HG03108 (cell line): ENCODE measurements at regions not wholly inside any gene's neighbourhood (a gene's known extent, or its start where the extent isn't known, plus 50 kb on each side); places are given as distances from the start of the nearest gene placed in this dataset.

Experiments used
- ATAC-seq: cut with Tn5 transposase; IDR thresholded peaks from one replicate; pipeline ENCODE4 v1.9.1; 2021; ENCODE audit warnings: moderate library complexity; ENCODE audit not compliant: unreplicated experiment

DNA sequence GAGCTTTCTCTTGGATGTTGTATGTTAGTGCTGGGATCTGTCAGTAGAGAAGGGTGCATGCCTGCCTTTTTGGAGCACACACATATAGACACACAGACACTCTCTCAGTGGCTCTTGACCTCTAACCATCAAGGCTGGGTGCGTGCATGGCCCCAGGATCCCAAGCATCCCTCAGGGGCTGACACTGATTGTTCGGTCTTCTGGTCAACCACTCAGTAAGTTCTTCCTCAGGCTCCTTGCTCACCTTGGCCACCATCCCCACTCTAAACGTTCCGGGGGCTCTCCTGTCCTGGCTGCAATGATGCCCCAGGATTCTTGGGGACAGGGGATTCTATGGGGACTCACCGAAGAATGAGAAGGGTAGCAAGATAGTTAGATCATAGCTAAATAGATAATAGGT, 179.6 kb downstream of the SHOX start:
- ATAC-seq, result no peak

GRCh38 chrX:809081-809480, 178.5 kb downstream of the SHOX start:
- ATAC-seq, result no peak

DNA sequence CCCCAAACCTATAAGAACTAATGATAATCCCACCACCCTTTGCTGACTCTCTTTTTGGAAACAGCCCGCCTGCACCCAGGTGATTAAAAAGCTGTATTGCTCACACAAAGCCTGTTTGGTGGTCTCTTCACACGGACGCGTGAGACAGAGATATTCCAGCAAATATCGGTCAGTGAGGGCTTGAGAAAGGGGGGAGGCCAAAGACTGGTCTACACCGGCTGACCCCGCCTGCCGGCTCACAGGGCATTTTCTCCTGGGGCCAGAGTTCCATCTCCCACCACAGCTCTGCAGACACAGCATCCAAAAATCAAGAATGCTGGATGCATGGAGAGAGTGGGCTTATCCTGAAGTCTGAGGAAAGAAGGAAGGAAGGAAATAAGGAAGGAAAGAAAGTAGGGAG, 176.0 kb downstream of the SHOX start:
- no peak for ATAC-seq

DNA sequence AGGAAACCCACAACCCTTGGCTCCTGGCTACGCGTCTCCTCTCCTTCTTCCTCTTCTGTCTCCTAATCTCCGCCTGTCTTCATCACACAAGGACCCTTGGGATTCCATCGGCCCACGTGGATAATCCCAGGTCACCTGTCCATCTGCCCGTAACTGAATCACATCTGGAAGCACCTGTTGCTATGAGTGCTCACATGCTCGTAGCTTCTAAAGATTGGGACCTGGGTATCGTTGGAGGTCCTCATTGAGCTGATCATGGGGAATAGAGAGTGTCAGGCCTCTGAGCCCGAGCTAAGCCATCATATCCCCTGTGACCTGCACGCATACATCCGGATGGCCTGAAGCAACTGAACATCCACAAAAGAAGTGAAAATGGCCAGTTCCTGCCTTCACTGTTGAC, 175.4 kb downstream of the SHOX start:
- no peak for ATAC-seq

DNA sequence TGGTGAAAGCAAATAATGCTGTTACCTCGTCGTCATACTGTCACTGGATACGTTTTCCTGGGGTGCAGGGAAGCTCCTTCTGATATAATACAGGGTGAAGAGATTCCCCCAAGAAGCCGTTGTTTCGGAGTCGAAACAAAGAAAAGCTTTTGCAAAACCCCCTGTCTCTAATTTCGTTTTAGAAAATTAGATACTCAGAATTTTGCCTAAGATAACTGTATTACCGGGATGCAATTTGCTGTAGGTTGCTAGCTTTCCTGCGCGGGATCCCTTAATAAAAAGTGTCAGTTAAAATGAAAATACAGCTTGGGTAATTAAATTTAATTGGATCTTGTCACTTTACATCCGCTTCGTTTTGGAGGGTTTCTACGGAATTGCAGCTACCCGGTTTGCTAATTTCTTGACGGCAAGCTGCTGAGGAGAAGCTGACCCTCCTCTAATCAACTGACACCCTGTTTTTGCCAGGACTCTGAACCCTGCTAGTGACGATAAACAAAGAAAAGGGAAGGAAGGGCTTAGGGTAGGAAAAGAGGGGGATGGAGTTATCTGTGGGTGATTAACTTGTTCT, 174.6 kb downstream of the SHOX start:
- ATAC-seq, result no peak

DNA sequence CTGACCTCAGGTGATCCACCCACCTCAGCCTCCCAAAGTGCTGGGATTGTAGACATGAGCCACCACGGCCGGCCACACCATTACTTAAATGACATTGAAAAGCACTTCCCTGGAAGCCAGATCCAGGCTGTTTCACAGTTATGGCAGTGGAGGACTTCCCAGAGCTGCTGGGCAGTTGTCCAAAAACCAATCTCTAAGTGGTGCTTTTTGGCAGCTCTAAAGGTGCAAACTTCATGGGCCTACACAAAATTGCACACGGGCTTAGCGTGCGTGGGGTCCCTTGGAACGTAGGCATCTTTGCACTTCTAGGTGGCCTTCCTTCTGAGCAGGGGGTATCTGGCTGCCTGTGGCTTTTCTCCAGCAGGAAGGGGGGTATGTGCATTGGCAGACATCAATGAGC, 172.3 kb downstream of the SHOX start:
- no peak for ATAC-seq

- ATAC-seq, result no peak
These were observed 169.2 kb downstream of the SHOX start for GRCh38 chrX:799808-800207.

DNA sequence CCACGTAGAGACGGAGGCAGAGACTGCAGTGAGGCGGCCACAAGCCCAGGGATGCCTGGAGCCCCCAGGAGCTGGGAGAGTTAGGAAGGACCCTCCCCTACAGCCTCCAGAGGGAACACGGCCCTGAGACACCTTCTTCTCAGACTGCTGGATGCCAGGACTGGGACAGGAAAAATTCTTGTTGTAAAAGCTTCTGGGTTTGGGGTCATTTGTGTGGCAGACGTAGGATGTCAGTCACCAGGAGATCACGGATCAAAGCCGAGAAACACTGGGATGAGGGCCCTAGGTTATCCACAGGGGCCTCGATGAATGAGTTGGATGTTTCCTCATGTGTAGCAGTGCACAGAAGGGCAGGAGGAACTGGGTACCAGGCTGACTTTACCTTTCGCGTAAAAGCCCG, 163.7 kb downstream of the SHOX start:
- ATAC-seq, result no peak

DNA sequence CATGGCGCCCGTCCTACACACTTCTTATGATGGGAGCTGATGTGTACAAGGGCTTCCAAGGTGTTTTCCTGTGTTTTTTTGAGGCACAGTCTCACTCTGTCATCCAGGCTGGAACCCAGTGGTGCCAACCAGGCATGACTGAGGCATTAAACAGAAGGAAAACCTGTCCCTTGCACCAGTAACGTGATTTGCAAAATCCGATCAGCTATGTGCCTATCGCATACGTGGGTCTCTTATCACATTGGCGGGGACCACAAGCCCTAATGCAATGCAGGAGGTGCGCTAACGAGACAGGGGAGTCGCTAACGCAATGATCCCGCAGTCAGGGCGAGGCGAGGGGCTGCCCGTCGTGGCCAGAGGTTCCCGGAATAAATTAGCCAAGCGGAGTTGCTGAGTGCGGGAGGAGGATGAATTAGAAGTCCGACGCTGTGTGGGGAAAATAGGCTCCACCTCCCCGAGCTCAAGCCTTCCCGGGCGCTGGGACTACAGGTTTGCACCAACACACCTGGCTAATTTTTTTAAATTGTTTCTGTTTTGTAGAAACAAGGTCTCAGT, 162.7 kb downstream of the SHOX start:
- no peak for ATAC-seq

DNA sequence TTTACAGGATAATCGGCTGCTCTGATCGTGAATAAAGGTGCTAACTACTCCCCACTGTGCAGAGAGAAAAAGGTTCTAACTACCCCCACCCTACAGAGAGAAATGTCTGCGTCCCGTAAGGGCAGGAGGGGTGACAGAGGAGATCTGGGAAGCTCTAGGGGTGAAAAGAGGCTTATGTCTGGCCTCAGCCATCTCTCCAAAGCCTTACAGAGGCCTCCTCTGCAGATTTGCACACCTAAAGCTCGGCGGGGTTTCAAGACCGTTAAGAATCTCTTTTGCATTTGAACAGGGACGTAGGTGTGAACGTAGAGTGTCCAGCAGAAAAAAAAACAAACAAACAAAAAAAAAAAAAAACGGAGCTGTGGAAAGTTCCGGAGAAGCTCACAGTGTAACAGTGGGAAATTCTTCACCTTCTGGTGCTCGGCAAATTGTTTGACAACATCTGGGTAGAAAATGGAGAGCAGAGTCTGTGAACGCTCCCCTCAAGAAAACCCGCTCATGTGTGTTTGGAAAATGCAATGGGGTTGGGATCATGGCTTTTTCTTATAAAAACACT, 161.0 kb downstream of the SHOX start:
- ATAC-seq, result no peak

DNA sequence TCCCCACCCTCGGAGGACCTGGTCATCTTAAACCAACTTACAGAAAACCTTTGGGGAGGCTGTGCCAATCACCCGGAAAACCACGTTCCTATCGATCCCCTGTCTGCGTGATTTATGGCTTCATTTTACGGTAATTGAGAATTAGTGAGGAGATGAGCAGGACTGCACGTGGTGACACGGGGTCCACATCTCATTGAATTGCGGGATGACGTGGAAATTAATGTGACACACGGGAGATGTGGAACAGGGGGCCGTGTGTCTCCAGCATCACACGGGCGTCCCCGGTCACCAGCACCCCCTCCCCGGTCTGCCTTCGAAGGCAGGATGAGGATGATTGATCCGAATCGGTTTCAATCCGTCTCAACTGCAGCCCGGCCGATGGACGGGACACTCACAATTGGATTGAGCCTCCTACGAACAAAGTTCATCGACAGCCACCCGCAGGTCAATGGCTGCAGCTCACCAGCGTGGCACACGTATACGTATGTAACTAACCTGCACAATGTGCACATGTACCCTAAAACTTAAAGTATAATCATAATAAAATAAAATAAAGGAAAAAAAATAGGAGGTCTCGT, 160.3 kb downstream of the SHOX start:
- ATAC-seq, result no peak

DNA sequence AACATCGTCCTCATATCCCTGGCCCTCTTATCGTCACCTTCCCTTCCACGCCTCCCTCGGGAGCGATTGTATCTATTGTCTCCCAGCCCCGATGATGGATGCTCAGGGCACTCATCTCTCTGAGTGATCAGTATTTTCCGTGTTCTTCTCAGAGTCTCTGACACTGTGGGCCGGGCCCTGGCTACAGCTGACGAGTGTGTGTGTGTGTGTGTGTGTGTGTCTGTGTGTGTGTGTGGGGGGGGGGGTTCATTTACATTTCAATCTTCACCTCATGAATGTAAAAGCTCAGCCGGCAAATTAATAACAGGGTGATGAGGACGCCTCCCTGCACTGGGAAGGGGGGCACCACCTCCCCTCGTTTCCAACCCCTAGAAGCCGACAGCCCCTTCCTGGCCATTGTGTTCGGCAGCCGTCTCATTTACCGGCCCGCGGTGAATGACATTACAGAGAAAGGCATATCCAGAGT, 159.5 kb downstream of the SHOX start:
- ATAC-seq, result no peak

DNA sequence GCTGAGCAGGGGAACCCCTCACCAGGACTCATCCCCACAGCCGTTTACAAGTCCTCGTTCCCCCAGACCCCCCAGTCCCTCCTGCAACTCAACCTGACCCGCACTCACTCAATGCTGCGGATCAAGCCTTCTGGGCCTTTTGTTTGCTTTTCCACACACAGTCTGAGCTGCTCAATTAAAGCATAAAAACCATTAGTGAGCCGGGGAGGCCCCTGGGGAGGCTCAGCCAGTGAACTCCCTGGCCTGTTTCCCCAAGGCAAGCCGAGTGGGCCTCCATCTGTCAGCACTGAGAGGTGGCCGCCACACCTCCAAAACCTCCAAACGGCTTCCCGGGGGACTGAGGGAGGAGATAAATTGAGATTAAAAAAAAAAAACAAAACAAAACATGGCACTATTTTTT, 158.5 kb downstream of the SHOX start:
- ATAC-seq, result no peak

GRCh38 chrX:786441-786881, 155.9 kb downstream of the SHOX start:
- no peak for ATAC-seq

DNA sequence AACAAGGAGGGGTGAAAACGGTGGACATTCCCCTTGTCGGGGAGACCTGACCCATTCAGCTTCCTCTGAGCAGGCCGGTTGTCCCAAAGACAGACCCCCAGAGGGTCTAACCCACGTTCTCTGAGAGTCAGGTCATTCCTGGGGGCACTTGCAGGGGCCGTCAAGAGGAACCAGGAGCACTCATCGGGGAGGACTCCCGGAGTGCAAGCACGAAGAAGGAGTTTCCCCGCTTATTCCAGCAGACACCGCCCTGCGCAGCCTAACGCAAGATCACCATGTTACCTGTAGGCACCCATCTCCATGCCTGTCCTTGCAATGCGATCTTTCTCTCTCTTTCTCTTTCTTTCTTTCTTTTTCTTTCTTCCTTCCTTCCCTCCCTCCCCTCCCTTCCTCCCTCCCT, 154.2 kb downstream of the SHOX start:
- no peak for ATAC-seq

- ATAC-seq, result no peak
These were observed 150.9 kb downstream of the SHOX start for GRCh38 chrX:781224-782204.

DNA sequence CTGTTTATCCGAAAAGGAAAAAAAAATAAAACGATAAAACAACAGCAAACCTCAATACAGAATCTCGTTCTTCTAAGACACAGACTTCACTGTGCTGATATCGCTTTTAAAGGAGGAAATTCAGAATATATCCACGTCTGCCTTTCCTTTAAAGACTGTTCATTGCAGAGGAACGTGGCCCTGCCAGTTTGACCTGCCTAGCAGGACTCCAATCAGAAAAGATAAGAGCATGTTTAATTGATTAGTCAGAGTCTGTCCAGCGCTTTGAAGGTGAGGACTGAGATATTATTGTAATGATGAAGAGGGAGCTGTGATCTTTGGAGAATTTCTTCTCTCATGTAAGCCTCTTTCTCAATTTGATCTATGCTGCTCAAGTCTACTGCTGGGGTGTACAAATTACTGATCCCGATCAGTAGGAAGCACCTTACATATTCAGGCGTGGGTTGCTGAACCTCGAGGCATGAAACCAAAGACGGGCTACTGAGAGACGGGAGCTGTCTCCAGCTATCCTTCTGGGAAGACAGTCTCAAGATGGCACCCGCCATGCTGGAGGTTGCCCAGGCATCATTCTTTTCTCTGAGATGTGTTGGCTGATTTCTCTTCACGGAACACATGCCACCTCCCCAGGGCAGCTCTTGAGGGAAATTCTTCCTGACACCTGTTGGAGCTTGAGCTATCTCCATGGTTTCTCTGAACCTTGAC, 146.1 kb downstream of the SHOX start:
- ATAC-seq, result no peak

DNA sequence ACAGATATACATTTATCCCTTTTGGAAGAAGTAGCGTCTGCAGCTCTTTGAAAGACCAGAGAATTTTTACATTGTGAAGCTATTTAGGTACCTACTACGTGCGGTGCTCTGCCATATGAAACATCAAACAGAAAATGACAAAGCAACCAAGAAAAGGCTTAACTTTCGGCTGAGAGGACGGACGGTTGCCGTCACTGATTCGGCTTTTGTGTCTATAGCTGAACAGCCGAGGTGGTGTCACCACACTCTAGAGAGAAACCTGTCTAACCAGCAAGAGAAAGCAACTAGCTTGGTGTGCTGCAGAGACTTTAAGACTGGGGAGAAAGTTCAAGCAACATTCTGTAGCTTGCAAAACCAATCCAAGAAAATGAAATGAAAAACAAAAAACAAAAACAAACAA, 145.5 kb downstream of the SHOX start:
- no peak for ATAC-seq

DNA sequence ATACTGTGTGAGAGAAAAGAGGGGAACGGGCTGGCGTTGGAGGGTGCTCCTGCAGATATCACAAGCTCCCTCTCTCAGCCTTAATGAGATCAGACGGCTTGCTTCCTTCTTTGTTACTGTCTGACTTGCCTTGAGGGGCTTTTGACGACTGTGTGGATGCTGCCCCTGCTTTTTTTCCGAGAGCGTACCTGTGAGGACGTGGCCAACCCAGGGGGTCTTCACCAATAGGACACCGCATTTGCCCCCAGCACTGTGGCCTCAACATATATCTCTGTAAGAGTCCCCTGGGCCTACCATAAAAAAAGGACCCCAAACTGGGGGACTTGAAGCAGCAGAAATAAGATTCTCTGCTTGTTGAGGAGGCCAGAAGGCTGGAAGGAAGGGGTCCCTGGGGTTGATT, 143.9 kb downstream of the SHOX start:
- no peak for ATAC-seq

GRCh38 chrX:773292-774025, 142.9 kb downstream of the SHOX start:
- ATAC-seq, result no peak
